ENCODE measurements at regions not wholly inside any gene's neighbourhood (a gene's known extent, or its start where the extent isn't known, plus 50 kb on each side); places are given as distances from the start of the nearest gene placed in this dataset.
"Not testable (repeated sequence)": the region's sequence is repeated elsewhere in the genome, so short reads cannot be mapped to it uniquely, and the experiment has no call there.

DNA sequence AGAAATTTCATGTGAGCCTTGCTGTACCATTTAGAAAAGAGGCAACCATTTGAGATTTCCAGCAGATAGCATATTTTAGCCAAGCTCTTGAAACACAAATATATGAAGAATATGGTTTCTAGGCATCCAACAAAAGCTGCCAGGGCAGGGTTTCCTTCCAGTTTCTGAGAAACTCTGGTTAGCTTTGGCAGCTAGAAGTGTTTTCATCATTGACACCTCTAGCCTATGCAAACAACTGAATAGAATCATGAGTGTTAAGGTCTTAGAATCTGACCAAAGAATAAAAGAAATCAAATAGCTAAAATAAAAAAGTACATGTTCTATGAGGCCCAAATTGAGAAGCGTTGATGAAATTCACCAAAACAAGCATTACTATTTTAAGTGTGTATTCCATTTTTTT lies 188.1 kb downstream of the TMEM167A start:
- DNase-seq (ENCODE audit: low spot score), result no peak

DNA sequence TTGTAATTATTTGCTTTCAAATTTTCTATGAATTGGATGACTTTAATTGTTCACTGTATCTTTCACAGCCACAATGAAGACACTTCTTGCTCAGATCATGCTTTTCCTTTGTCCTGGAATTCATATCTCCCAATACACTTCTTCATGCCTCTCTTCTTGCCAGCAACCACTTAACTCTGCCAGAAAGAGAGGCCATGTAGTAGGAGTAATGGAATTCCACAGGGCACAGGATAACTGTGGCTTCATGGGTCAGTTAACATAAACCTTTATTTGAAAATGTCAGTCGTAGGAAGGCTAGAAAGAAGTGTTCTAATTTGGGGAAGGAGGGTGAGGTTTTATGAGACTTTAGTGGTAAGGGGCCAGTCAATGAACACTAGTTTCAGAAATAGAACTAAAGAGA lies 190.3 kb downstream of the TMEM167A start:
- DNase-seq (ENCODE audit: low spot score), result no peak

- no peak for DNase-seq (ENCODE audit: low spot score)
Measured at GRCh38 chr5:82885627-82886389, 191.4 kb downstream of the TMEM167A start.

GRCh38 chr5:82884821-82885471 lies 192.2 kb downstream of the TMEM167A start:
- no peak for DNase-seq (ENCODE audit: low spot score)

DNA sequence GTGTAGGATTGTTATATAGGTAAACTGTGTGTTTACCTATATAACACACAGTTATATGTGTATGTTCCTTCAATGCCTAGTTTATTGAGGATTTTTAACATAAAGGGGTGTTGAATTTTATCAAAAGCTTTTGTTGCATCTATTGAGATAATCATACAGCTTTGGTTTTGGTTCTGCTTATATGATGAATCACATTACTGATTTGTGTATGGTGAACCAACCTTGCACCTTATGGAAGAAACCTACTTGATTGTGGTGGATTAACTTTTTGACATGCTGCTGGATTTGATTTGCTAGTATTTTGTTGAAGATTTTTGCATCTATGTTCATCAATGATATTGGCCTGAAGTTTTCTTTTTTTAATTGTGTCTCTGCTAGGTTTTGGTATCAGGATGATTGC lies 194.9 kb downstream of the TMEM167A start:
- DNase-seq (ENCODE audit: low spot score), result no peak

DNA sequence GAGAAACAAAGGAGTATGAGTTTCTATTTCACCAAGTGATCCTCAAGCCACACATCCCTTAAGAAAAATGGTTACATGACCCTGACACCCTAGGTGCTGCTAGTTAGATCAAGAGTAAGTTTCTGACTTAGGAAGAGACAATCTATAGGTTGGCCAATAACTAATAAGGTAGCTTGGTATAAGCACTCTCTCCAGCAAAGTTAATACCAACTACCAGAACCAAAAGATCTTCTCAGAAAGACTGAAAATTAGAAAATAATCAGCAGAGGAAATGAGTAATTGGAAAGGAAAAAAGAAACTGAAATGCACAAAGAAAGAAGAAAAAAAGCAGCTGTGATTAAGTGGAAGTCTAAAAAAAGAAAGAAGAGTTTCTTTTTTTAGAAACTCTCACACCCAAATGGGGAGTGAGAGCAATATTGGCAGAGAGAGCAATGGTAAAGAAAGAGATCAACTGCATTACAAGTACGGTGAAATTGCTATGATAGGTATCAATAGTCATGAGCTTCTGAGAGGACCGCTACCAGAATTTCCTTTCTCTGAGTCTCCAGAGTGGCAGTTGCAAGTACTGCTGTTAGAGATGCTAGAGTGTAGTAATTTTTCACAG lies 195.5 kb downstream of the TMEM167A start:
- no peak for DNase-seq (ENCODE audit: low spot score)

DNA sequence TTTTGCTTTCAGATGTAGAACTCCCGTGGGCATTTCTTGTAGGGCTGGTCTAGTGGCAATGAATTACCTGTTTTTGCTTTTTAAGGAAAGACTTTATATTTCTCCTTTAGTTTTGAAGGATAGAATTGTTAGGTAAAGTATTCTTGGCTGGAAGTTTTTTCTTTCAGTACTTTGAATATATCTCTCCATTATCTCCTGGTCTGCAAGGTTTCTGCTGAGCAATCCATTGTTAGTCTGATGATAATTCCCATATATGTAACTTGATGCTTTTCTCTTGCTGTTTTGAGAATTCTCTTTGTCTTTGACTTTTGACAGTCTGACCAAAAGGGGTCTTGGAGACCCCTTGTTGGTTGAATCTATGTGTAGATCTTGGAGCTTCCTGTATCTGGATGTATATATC lies 198.1 kb downstream of the TMEM167A start:
- DNase-seq (ENCODE audit: low spot score), result no peak

DNA sequence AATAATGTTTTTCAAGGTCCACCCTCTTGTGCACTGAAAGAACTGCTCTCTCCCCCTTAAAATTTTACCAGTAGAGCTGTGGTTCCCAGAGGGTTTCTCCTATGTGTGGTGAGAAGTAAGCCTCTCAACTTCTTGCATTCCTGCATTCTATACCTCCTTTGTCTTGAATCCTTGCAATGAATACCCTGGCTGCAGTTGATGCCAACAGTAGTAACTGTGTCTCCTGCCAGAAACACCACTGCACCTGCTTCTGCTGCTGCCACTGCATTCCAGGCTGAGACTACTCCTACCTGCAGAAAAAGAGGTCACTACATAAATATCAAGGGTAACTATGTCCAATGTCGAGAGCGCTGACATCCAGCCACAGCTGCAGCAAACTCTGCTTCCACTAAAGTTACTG lies 203.7 kb downstream of the TMEM167A start:
- DNase-seq (ENCODE audit: low spot score), result no peak

DNA sequence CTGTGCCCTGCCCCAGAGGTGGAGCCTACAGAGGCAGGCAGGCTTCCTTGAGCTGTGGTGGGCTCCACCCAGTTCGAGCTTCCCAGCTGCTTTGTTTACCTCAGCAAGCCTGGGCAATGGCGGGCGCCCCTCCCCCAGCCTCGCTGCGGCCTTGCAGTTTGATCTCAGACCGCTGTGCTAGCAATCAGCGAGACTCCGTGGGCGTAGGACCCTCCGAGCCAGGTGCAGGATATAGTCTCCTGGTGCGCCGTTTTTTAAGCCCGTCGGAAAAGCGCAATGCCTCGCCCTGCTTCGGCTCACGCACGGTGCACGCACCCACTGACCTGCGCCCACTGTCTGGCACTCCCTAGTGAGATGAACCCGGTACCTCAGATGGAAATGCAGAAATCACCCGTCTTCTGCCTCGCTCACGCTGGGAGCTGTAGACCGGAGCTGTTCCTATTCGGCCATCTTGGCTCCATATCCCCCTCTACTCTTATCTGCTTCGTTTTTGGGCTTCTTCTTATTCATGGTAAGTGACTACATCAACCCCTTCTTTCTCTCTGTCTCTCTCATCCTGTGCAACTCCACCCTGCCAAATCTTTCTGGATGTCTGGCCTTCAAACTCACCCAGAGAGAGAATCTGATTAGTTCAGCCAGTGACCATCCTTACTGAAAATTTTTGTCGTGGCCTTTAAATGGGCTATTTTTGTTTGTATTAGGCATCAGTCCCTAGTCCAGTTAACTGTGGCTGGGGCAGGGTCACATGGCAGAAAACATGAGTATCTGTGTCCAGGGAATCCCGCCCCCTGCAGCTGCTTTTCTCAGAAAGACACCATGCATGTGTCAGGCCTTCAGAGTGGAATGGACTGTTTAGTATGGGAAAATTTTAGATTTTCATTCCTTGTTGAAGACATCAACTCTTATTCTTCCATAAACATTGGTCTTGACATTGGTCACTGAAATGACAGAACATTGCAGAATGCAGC lies 204.6 kb downstream of the TMEM167A start:
- not testable (repeated sequence) for DNase-seq (ENCODE audit: low spot score)

- DNase-seq (ENCODE audit: low spot score), result no peak
Measured at GRCh38 chr5:82865625-82866024, 211.6 kb downstream of the TMEM167A start.

DNA sequence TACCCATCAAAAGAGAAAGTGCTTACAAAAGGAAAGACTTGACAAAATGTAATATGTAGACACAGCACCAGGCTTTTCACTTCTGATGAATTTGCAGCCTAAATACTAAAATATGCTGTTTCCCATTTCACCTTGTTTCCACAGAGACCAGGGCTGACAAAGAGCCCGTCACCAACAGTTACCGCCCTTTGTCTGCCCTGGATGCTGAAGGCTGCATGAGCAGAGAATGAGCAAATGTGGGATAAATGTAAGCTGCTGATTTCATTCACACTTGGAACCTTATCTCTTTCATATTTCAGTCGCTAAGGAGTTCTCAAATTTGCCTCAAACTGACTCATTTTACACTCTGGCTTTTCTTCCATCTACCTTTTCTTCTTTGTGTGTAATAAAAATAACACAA lies 213.9 kb downstream of the TMEM167A start:
- no peak for DNase-seq (ENCODE audit: low spot score)

GRCh38 chr5:82862711-82863110 lies 214.5 kb downstream of the TMEM167A start:
- DNase-seq (ENCODE audit: low spot score), result no peak

DNA sequence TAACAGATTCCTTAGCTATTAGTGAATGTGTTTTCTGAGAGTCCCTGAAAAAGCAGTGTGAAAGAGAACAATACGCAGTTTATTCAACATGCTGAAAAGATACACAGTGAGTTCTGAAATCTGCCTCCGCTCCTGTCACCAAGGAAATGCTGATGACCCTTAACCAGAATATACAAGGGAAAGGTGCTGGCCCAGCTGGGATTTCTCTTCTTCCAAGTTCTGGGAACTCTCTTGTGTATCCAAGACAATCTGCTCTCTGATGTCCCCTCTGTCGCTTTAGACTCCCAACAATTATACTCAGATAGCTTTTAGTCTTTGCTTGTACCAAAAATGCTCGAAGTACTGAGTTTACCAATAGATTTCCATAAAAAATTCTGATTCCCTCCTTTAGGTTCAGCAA lies 214.9 kb downstream of the TMEM167A start:
- no peak for DNase-seq (ENCODE audit: low spot score)

GRCh38 chr5:82861701-82862100 lies 215.5 kb downstream of the TMEM167A start:
- no peak for DNase-seq (ENCODE audit: low spot score)

GRCh38 chr5:82859451-82860140 lies 217.6 kb downstream of the TMEM167A start:
- DNase-seq (ENCODE audit: low spot score), result no peak

GRCh38 chr5:82858151-82859025 lies 218.8 kb downstream of the TMEM167A start:
- no peak for DNase-seq (ENCODE audit: low spot score)

- DNase-seq (ENCODE audit: low spot score), result no peak
Measured at GRCh38 chr5:82855893-82856550, 221.2 kb downstream of the TMEM167A start.

DNA sequence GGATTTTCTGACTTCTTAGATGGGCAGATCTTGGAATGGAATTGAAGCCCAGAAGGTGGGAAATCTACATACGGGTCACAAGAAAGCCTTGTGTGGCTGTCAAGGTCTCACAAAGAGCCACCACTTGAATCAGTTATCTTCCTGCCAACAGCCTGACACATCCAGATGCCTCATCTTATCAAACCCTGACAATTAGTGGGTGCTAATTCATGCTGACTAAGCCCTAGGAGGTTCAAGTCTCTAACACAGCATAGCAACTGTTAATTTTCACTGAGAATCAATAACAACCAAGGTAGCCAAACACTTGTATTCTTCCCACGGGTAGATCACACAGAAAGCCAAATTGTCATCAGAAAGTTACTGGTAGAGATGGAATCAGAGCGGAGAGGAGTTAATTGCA lies 222.2 kb downstream of the TMEM167A start:
- DNase-seq (ENCODE audit: low spot score), result no peak

DNA sequence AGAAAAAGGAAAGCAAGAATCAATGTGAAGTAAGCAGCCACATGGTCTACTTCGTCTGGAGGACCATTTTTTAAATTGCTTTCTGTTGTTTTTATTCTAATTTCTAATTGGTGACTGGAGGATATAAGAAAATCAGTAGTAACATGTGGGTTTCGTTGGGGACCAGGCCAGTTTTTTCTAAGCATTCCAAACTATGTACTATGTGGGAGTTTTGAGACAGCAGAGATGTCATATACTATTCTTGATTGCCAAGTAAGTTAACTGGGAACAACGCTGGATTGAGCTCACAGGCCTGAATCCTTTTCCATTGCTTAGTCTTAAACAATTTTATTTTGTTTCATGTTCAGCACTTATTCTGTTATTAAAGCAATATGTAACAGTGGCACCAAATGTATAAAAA lies 225.7 kb downstream of the TMEM167A start:
- no peak for DNase-seq (ENCODE audit: low spot score)

- no peak for DNase-seq (ENCODE audit: low spot score)
Measured at GRCh38 chr5:82850393-82850792, 226.8 kb downstream of the TMEM167A start.

Measured in HuH-7.5 (cell line).